ENCODE measurements at regions not wholly inside any gene's neighbourhood (a gene's known extent, or its start where the extent isn't known, plus 50 kb on each side); places are given as distances from the start of the nearest gene placed in this dataset.

DNA sequence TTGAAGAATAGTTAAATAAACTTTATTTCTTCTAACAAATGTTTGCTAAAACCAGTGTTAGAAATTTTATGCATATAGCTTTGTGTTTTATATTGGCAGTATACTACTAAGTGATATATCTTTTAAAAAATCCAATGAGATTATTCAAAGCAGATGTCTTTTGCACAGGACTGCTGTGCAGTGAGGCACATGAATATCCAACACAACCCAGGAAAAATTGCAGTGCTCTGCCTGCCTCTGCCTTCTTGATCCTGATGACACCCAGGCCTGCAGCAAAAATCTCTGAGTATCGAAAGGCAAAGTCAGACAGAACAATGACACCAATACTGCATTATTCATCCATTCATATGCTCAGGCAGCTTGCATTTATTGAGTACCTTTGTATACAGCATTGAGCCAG is 1076.5 kb upstream of the ARRDC3 start:
- no peak for DNase-seq

DNA sequence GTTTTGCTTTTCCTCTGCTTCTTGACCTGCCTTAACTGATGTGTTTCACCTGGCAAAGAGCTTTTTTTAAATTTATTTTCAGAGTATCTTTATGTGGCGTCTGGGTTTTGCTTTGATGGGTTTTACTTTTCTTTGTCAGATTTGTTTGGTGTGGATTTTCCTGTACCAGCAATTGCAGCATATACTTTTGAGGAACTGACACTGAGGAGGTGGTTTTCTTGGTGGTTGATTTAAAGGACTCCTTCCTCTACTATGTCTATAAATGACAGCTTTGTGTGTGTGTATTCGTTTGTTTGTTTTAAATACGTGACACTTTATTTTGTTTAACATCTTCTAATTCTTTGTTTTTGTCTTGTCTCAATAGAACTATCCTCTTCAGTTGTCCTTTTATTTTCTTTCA is 1071.9 kb upstream of the ARRDC3 start:
- no peak for DNase-seq

DNA sequence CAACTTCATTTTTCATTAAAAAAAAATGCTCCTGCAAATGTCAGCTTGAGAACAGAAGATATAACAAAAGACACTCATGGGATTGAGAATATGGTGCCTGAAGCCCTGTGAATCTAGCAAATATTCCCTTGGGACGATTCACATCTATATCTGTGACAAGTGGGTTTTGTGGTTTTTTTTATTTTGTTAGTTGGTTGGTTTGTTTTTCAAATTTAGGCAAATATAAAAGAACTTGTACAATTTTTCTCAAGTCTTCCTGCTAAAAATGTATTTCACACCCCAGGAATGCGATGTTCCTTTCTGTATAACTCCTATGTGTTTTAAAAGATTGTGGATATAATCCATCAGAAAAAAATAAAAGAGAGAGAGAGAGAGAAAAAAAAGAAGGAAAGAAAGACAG is 1061.8 kb upstream of the ARRDC3 start:
- no peak for DNase-seq

DNA sequence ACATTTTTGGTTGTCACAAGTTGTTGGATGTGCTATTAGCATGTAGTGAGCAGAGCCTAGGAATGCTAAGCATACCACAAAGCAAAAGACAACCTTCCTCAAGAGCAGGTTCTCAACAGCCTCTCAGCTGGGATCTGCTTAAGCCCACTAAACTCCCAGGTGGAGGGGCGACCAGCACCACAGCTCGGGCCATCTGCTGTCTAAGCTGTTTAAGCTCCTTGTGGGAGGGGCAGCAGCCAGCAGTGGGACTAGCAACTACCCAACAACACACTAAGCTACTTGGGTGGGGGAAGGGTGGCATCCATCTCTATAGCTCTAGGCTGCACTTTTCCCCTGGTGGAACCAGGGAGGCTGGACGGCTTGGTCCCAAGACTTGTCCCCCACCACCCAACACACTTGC is 1052.7 kb upstream of the ARRDC3 start:
- no peak for DNase-seq

DNA sequence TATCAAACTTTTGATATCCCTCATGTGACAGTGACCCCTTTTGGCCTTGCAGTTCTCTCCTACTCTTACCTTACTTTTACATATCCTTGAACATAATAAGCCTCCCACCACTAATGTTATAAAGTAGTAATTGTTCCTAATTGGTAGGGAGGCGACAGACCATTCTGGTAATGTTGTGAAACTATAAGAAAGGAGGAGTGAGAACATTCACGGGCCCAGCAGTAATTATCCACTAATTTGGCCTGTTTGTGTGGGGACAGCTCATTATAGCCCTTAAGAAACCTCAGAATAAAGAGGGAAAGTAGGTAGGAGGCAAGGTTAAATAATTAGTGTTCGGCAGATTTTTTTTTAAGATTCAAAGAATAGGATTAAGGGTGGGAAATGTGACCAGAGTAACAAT is 1046.5 kb upstream of the ARRDC3 start:
- no peak for DNase-seq

DNA sequence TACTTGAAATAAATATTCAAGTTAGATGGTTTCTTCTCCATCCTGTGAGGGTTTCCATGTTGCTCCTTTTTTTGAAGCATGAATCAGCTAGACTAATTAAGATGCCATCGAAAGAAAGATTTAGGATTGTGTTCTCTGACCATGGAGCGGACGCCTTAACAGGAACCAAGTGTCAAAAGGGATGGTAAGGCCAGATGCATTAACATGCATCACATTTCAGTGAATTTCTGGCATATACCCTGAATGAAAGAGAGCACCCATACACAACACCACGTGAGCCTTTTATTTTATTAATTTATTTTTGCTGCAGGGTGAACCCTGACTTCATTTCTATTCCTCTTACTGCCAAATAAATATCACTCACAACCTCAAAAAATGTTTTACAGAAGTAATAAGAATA is 1045.3 kb upstream of the ARRDC3 start:
- DNase-seq = no peak

DNA sequence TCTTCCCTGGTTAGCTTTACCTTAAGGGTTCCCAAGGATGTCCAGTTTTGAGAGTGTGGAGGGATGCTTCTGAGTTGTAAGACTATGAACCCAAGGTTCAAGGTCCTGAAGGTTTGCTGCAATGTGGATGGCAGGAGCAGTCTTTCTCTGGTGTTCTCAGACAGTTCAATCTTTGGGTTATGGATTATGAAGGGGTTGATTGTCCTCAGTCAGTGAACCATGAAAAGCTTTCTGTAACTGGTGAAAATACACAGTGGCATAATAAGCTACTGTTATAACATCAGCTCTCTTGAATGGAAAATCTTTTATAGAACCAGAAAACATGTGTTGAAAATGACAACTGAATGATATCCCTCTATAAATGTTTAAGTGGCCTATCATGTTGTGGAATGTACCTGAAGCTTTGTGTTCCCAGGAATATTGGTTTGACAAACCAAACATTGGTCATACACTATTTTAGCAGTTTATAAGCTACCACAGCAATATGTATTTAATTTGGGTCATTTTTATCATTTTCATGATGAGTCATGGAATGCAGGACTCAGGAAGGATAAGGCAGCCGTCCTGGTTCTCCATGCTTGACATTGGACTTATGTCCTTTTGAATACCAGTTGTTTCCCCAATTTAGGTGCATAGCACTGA is 1041.8 kb upstream of the ARRDC3 start:
- DNase-seq = no peak

DNA sequence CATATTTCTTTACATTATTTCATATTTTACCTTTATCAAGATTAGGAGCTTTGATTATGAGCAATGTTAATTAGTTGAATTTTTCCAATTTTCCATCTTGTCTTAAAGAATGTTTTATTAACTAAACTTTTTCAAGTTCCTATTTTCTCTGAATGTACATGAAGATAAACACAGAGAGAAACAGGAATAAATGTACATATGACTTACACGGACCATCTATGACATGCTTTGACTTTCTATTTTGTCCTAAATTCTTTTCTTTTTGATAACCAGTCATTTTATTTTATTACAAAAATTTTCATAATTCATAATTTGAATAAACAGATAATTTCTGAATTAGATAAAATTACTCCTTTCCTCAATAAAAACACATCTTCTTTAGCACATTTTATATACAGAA is 1038.8 kb upstream of the ARRDC3 start:
- DNase-seq = no peak

DNA sequence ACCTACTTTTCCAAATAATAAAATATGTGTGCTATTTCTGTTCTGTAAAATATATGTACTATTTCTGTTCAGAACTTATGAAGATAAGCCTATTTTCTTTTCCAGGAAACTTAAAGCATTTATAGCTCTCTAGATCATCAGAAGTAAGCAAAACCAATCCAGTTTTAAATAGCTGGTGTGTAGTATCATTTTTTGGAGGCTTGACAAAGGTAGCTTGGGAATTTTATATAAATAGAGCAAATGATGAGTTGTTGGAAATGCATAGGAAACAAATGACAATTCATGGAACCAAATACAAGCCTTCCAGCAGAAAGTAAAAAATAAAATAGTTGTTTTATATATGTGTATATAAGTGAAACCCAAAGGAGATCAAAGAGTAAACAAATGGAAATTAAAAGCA is 1038.1 kb upstream of the ARRDC3 start:
- no peak for DNase-seq

DNA sequence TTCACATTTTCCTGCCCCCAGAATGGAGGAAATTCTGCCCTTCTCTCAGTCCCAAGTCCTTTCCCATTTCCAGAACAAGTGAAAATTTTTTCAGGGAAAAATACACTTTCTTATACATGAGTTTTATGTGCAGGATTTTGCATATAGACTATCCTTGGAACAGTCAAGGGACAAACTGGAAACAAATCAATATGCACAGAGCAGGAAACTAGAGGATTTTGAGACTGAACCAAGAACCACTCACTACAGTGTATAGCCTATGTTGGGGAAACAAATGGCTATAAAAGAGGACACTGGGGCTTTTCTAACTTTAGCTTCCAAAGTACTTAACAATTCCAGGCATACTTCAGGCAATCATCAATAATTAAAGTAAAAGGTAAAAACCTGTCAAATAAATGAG is 1036.1 kb upstream of the ARRDC3 start:
- DNase-seq = no peak

DNA sequence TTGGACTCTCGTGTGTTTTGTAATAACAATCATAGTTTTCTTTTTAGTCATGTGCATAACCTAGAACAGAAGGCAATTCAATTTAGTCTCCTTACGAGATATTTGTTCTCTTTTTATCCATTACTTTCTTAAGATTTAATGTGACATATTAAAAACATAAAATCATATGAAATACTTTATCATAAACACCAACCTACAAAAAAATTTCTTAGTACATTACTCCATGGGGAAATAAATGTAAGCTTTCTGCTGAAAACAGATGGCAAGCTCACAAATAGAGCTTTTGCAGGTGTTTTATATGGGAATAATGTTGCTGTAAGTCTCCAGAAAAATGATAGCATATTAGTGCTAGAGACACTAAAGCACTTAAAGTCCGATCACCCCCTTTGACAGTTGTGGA is 1035.2 kb upstream of the ARRDC3 start:
- DNase-seq = no peak

DNA sequence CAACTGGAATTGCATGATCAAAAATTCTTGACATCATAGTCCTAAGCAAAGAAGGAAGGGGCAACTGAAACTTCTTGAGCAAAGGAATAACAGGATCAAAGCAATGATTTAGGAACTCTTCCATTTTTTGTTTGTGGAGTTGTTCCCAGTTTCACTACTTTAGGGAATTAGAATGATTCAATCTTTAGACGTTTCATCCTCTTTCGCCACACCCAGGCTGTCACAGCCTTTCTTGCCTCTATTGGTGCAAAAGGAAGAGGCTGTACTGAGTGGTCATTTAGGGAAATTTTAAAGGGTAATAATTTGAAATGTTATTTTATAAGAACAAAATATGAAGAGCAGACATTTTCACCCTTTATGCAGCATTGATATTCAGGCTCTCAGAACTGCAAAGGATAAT is 1026.0 kb upstream of the ARRDC3 start:
- no peak for DNase-seq

DNA sequence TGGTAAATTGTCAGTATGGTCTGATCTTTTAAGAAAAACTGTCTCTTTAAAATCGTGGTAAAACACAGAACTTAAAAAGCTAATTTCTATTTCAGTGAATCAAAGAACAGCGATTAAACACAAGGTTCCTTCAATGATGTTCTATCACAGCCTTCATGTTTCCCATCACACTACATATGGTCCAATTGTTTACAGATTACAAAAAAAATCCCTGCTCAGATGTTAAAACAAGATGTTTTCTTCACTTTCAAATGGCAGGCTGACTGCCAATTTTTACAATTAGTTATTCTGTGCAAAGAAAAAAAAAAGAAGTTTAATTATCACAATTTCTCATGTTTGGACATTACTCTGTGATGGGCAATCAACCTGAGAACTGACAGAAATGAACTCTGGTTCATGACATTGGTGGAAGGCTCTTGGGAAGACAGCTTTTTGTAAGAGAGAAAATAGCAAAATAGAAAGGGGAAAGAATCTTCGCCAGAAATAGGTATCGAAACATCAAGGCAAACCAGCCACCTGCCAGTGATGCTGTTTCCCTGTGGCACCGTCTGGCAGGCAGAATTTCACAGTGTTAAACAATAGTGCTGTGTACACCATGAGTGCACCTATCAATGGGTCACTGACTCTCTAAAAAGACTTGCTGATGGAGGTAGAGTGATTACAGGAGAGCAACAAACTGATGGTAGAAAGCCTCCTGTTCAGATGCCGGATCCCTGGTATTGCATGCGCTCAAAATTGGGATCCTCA is 1020.0 kb upstream of the ARRDC3 start:
- DNase-seq = no peak

DNA sequence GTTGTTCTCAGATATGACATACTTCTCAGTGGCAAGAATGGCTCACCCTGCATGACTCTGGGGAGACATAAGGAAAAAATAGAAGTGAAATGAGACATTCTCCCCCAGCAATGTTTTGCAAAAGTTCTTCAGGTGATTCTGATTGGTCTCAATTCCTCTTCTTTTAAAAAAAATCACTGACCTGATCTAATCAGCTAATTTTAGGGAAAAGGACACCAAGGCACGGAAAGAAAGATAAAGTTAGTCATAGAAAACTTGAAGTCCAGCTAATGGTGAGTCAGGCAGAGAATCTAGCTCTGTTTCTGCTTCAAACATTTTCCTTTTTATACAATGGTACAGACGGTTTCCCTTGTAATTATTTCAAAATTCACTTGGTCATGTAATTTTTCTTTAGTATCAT is 1018.9 kb upstream of the ARRDC3 start:
- no peak for DNase-seq

DNA sequence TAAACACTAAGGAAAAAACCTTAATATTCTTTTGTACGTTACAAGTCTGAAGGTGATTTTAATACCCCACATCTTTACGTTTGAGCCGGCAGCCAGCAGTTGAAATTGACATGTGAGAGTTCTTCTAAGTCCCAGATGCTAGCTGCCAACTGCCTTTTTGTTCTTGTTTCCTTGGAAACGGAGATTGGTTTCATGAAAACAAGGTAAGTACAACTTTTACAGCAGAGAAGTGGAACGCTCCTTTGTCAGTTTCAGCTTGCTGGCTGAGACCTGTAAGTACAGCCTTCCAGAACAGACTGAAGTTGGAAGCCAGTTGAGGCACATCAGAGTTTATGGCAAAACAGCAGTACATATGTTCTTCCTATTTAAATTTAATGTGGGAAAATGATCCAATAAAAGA is 1018.4 kb upstream of the ARRDC3 start:
- DNase-seq = no peak

DNA sequence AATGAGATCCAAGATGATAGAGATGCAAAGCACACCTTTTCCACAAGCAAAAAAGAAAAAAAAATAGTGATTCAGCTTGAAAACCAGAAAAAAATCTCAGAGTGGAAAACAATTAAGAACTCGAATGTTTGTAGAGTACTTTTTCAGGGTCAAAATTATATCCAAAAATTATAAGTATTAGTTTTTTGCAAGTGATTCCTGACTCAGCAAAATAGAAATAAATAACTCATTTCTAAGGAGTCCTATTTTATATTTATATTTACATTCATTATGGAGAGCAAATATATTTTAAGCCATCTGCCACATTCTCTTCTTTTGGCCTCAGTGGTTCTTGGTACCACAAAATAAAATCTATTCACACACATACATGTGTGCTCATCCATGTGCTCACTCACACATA is 1011.8 kb upstream of the ARRDC3 start:
- no peak for DNase-seq

DNA sequence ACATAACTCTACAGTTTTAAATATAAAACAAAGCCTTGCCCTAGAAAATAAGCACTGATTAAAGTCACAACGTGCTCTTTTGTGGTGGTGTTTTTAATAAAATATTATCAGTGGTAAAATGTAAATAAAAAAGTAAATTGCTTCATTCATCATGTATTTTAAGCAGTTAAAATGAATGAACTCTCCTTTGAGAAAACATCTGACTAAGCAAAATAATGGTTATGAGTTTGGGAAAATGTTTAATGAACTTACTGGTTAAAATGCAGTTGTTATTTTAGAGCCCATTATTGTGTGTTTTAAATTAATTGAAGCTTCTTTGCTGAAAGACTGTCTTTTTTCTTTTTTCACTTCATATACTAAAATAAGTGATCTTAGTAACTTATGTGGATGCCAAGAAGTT is 1007.5 kb upstream of the ARRDC3 start:
- DNase-seq = no peak

DNA sequence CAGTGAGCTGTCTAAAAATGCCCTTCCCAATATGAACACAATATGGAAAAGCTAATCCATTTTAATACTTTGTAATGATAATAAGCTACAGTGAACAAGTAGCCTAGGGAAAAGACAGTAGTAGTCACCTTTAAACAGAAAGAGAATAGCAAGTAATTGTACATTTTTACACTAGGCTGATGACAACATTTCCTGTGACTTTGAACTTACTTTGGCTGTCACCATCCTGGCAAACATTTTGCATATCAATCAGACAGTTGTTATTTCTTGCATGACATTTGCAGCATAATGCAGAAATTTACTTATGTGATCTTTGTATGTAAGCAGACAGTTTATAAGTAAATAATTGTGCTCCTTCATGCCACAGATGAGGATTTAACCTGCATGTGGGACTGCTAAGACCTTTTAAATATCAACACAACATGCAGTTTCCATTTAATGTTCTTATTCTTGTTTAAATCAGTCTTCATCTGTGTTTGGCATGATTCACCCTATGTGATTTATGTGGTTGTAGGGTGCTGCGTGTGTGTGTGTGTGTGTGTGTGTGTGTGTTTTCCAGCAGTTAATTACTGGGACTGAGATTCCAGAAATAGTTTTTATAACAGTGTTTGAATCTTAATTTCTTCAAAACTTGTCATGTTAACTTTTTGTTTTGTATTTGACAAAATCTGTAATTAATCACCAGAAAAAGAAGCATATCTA is 997.1 kb upstream of the ARRDC3 start:
- DNase-seq = no peak

DNA sequence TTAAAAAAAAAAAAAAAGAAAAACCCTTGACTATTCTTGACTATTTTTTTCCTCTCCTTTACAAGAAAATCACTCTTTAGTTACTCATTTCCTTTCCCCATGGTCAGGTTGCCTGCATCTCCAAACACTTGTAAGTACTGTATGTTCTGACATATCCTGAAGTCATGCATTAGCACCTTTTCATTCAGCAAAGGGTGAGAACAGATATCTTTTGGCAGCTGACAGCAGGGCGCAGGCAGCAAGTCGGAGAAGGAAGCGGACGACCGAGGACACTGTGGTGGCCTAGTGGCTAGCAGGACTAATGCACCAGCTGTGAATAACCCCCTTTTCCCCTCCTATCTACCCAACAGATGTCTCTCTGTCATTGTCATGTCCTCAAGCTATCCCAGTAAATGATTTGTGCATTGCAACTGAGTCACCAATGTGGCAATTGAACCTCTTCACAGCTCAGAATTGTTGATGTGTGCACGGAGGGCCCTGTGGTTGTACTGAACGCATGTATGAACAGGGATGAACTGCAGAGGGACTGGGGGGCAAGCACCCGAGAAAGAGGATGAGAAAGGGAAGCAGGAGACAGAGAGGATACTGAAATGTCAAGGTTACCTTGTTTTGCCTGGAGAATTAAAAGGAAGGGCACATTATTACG is 996.0 kb upstream of the ARRDC3 start:
- no peak for DNase-seq

DNA sequence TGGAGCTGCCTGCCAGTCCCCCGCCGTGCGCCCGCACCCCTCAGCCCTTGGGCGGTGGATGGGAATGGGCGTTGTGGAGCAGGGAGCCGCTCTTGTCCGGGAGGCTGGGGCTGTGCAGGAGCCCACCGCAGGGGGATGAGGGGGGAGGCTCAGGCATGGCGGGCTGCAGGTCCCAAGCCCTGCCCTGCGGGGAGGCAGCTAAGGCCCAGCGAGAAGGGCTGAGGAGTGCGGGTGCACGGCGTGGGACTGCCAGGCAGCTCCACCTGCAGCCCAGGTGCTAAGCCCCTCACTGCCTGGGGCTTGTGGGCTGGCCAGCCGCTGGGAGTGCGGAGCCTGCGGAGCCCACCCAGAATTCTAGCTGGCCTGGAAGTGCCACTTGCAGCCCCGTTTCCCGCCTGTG is 991.7 kb upstream of the ARRDC3 start:
- no peak for DNase-seq

DNA sequence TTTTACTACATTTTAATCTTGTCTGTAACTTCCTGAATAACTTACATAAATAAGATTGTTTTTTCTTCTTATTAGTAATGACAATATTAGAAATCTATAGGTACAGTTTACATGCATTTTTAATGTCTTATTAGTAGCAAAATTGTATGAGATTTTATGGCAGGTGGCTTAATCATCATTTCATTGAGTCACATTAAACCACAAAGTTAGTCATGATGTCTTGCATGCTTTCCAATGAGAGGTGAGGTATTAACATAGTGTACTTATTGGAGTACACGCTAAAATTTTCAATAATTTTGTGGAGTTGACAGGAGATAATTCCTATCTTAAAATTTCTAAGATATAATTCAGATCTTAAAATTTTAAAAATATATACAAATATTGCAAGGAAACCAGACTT is 989.6 kb upstream of the ARRDC3 start:
- DNase-seq = no peak

DNA sequence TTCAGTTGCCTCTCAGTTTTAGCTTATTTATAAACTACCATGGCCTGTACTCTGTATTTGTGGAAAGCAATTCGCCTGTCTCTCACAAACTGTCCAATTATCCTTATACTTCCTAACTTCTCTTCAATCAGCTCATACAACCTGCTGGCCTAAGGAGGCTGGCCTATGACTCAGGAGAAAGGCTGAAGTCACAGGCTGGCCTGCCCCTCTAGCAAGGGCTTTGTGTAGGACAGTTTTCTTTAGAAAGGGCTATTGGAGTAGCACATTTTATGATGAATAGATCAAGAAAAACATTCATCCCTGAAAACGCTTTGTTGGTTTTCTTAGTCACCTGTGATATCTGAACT is 988.7 kb upstream of the ARRDC3 start:
- no peak for DNase-seq

DNA sequence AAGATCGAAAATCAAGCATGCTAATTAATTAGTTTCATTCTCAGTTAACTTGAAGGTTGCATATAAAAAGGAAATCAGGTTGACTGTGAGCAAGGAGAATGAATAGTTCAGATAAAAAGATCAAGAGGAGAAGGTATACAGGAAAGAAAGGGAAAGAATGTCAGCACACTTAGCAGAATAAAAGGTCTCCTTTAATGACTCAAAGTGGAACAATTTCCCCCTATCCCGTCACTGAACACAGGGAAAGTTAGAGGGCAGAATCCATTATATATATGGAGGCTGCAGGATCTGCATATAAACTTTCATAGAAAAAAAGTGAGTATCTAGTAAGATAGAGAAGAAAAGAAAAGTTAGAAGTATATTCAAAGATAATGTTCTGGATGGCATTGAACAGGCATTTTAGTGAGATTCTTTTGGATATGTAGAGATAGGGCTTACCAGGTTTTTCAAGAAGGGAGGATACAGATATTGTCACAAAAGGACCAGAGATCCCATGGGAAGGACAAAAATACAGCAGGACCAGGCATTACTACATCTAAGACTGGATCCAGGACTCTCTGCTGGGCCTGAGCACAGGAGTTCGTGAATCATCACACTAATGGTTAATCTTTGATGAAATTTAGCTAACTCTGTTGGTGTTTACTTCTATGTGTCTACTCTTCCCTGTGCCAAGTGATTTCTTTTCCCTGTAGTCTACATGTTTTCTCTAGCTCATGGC is 988.2 kb upstream of the ARRDC3 start:
- DNase-seq = no peak
